ENCODE measurements at regions not wholly inside any gene's neighbourhood (a gene's known extent, or its start where the extent isn't known, plus 50 kb on each side); places are given as distances from the start of the nearest gene placed in this dataset.

DNA sequence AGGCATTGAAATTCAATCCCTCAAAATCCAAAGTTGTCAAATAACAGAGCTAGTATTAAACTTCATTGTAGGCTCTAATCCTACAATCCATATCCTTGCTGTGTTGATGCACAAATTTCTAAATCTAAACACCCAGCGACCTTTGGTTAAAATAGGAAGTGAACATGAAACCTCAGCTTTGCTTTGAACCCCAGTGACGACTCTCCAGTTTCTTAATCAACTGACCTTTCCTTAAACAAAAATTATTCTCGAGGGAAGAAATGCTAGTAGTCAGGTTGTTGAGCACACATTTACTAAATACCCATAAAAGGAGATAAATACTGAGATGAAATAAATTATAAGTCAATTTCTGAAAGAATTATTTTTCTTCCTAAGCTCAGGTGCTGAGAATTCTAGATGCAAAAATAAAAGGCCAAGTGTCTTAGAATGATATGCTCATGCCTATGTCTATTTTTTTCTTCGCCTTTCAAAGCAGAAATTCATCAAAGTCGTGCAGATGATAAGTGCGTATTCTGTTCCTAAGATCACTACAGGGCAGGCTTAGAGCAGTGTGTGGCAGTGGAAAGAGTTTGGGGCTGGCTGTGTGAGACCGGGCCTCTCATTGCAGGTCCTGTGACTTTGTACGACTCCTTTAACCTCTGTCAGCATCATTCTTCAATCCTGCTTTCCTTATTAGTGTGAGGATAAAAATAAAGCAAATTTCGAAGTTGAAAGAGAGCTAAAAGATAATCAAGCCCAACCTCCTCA, 208.7 kb downstream of the PRL start:
- H3K36me3 ChIP-seq (ENCODE audit: control insufficient read depth in 4 of 4, insufficient read depth in 3 of 4, low read depth in 1 of 4, low read length in 3 of 4), result no peaks in the 10 kb centered on the region
- H3K9ac ChIP-seq (ENCODE audit: low read depth in 1 of 2, low read length in 2 of 2), result no peak overlapping the region
- 67% methylated on average over 9 of the region's 9 CpGs for WGBS
- H3K4me3 ChIP-seq (ENCODE audit: low read depth in 1 of 3, low read length in 3 of 3), result no peak overlapping the region
- DNase-seq (ENCODE audit: low spot score), result no peak
- H3K4me1 ChIP-seq (ENCODE audit: control insufficient read depth in 4 of 4, insufficient read depth in 4 of 4, low read length in 3 of 4), result no peaks in the 10 kb centered on the region
- no peaks in the 10 kb centered on the region for H3K27me3 ChIP-seq (ENCODE audit: control insufficient read depth in 4 of 4, insufficient read depth in 4 of 4, low read length in 3 of 4)
- TF ChIP-seq NR2F2 (IDR thresholded peaks at IDR 0.05) (no peak), JUND (IDR thresholded peaks at IDR 0.05) (no peak), FOXA1 (IDR thresholded peaks at IDR 0.05) (no peak), EGR1 (IDR thresholded peaks at IDR 0.05; ENCODE audit: low read depth in 2 of 2) (no peak), YY1 (IDR thresholded peaks at IDR 0.05) (no peak), FOXA2 (IDR thresholded peaks at IDR 0.05) (no peak), GABPA (IDR thresholded peaks at IDR 0.05 in 1 of 2, conservative IDR thresholded peaks at IDR 0.05 in 1 of 2) (no peak), TAF1 (conservative IDR thresholded peaks at IDR 0.05) (no peak)
- TF ChIP-seq, protein P1, sequence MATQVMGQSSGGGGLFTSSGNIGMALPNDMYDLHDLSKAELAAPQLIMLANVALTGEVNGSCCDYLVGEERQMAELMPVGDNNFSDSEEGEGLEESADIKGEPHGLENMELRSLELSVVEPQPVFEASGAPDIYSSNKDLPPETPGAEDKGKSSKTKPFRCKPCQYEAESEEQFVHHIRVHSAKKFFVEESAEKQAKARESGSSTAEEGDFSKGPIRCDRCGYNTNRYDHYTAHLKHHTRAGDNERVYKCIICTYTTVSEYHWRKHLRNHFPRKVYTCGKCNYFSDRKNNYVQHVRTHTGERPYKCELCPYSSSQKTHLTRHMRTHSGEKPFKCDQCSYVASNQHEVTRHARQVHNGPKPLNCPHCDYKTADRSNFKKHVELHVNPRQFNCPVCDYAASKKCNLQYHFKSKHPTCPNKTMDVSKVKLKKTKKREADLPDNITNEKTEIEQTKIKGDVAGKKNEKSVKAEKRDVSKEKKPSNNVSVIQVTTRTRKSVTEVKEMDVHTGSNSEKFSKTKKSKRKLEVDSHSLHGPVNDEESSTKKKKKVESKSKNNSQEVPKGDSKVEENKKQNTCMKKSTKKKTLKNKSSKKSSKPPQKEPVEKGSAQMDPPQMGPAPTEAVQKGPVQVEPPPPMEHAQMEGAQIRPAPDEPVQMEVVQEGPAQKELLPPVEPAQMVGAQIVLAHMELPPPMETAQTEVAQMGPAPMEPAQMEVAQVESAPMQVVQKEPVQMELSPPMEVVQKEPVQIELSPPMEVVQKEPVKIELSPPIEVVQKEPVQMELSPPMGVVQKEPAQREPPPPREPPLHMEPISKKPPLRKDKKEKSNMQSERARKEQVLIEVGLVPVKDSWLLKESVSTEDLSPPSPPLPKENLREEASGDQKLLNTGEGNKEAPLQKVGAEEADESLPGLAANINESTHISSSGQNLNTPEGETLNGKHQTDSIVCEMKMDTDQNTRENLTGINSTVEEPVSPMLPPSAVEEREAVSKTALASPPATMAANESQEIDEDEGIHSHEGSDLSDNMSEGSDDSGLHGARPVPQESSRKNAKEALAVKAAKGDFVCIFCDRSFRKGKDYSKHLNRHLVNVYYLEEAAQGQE (IDR thresholded peaks at IDR 0.05), result no peak
- TF ChIP-seq, protein P2, sequence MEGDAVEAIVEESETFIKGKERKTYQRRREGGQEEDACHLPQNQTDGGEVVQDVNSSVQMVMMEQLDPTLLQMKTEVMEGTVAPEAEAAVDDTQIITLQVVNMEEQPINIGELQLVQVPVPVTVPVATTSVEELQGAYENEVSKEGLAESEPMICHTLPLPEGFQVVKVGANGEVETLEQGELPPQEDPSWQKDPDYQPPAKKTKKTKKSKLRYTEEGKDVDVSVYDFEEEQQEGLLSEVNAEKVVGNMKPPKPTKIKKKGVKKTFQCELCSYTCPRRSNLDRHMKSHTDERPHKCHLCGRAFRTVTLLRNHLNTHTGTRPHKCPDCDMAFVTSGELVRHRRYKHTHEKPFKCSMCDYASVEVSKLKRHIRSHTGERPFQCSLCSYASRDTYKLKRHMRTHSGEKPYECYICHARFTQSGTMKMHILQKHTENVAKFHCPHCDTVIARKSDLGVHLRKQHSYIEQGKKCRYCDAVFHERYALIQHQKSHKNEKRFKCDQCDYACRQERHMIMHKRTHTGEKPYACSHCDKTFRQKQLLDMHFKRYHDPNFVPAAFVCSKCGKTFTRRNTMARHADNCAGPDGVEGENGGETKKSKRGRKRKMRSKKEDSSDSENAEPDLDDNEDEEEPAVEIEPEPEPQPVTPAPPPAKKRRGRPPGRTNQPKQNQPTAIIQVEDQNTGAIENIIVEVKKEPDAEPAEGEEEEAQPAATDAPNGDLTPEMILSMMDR (IDR thresholded peaks at IDR 0.05; ENCODE audit: low read depth, low read length, missing input control), result no peak
- TF ChIP-seq, protein P3, sequence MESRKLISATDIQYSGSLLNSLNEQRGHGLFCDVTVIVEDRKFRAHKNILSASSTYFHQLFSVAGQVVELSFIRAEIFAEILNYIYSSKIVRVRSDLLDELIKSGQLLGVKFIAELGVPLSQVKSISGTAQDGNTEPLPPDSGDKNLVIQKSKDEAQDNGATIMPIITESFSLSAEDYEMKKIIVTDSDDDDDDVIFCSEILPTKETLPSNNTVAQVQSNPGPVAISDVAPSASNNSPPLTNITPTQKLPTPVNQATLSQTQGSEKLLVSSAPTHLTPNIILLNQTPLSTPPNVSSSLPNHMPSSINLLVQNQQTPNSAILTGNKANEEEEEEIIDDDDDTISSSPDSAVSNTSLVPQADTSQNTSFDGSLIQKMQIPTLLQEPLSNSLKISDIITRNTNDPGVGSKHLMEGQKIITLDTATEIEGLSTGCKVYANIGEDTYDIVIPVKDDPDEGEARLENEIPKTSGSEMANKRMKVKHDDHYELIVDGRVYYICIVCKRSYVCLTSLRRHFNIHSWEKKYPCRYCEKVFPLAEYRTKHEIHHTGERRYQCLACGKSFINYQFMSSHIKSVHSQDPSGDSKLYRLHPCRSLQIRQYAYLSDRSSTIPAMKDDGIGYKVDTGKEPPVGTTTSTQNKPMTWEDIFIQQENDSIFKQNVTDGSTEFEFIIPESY (IDR thresholded peaks at IDR 0.05), result no peak
- TF ChIP-seq, protein P4, sequence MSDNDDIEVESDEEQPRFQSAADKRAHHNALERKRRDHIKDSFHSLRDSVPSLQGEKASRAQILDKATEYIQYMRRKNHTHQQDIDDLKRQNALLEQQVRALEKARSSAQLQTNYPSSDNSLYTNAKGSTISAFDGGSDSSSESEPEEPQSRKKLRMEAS (IDR thresholded peaks at IDR 0.05), result no peak
- no peak overlapping the region for H3K27ac ChIP-seq (ENCODE audit: low read depth in 1 of 2, low read length in 2 of 2)
- no peaks in the 10 kb centered on the region for H3K9me3 ChIP-seq (ENCODE audit: control insufficient read depth in 4 of 4, low read length in 3 of 4)

DNA sequence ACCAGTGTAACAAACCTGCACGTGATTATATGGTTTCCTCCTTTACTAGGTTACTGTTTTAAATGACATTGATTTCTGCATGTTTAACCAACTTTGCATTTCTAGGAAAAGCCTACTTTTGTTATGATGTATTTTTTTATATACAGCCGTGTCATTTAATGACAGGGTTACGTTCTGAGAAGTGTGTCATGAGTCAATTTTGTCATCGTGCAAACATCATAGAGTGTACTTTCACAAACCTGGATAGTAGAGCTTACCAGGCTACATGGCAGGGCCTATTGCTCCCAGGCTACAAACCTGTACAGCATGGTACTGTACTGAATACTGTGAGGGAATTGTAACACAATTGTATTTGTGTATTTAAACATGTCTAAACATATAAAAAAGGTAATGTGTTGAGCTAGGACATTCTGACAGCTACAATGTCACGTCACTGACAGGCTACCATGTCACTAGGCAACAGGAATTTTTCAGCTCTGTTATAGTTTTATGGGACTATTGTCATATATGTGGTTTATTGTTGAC, 205.3 kb downstream of the PRL start:
- H3K27me3 ChIP-seq (ENCODE audit: control insufficient read depth in 4 of 4, insufficient read depth in 4 of 4, low read length in 3 of 4), result no peaks in the 10 kb centered on the region
- no peaks in the 10 kb centered on the region for H3K9me3 ChIP-seq (ENCODE audit: control insufficient read depth in 4 of 4, low read length in 3 of 4)
- no peaks in the 10 kb centered on the region for H3K4me1 ChIP-seq (ENCODE audit: control insufficient read depth in 4 of 4, insufficient read depth in 4 of 4, low read length in 3 of 4)
- H3K27ac ChIP-seq (ENCODE audit: low read depth in 1 of 2, low read length in 2 of 2), result no peak overlapping the region
- TF ChIP-seq FOXA1 (IDR thresholded peaks at IDR 0.05) (no peak), EGR1 (IDR thresholded peaks at IDR 0.05; ENCODE audit: low read depth in 2 of 2) (no peak), FOXA2 (IDR thresholded peaks at IDR 0.05) (no peak), HNF4A (conservative IDR thresholded peaks at IDR 0.05) (no peak), HNF4G (IDR thresholded peaks at IDR 0.05) (no peak), RXRA (IDR thresholded peaks at IDR 0.05) (no peak), TAF1 (conservative IDR thresholded peaks at IDR 0.05) (no peak), JUND (IDR thresholded peaks at IDR 0.05) (no peak), YY1 (IDR thresholded peaks at IDR 0.05) (no peak), SP1 (IDR thresholded peaks at IDR 0.05) (no peak), NR2F2 (IDR thresholded peaks at IDR 0.05) (no peak)
- TF ChIP-seq, protein P4 (IDR thresholded peaks at IDR 0.05), result no peak
- TF ChIP-seq, protein P3 (IDR thresholded peaks at IDR 0.05), result no peak
- TF ChIP-seq, protein P2 (IDR thresholded peaks at IDR 0.05; ENCODE audit: low read depth, low read length, missing input control), result no peak
- no peak overlapping the region for H3K4me3 ChIP-seq (ENCODE audit: low read depth in 1 of 3, low read length in 3 of 3)
- no peaks in the 10 kb centered on the region for H3K36me3 ChIP-seq (ENCODE audit: control insufficient read depth in 4 of 4, insufficient read depth in 3 of 4, low read depth in 1 of 4, low read length in 3 of 4)
- DNase-seq (ENCODE audit: low spot score), result no peak
- WGBS, result 67% methylated on average over 5 of the region's 5 CpGs
- no peak overlapping the region for H3K9ac ChIP-seq (ENCODE audit: low read depth in 1 of 2, low read length in 2 of 2)
